ENCODE measurements at regions not wholly inside any gene's neighbourhood (a gene's known extent, or its start where the extent isn't known, plus 50 kb on each side); places are given as distances from the start of the nearest gene placed in this dataset.

GRCh38 chr12:5171701-5172100 is 128.0 kb downstream of the KCNA5 start:
- no peak for TF ChIP-seq POLR2AphosphoS5 (IDR thresholded peaks at IDR 0.05)
- no peak for TF ChIP-seq EP300 (IDR thresholded peaks at IDR 0.05)
- TF ChIP-seq CTCF (IDR thresholded peaks at IDR 0.05), result peak in 4 of 7 experiments; percentile 12 to 51 (median 45)
- no peak for TF ChIP-seq POLR2A (IDR thresholded peaks at IDR 0.05)

Measured in stomach (tissue), 4 donors.